ENCODE measurements at regions not wholly inside any gene's neighbourhood (a gene's known extent, or its start where the extent isn't known, plus 50 kb on each side); places are given as distances from the start of the nearest gene placed in this dataset.

GRCh38 chrY:17233435-17234109 is 646.4 kb downstream of the CDY2B start:
- no peak for DNase-seq (ENCODE audit: low spot score)

DNA sequence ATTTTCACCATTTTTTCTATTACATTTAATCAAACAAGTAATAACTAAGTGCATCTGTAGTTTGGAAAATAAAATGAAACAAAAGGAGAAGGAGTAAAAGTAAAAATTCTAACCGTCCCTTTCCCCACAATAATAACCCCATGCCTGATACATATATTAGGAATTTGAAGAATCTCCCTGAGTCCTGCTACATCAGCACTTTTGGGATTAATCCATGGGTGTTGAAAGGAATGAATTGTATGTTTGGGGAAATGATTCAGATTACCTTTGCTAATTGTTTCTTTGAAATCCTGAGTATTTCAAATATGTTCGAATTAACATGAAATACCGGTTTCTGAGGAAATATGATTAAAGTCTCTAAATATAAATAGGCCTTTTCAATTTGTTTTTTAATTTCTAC is 648.0 kb downstream of the CDY2B start:
- no peak for DNase-seq (ENCODE audit: low spot score)

DNA sequence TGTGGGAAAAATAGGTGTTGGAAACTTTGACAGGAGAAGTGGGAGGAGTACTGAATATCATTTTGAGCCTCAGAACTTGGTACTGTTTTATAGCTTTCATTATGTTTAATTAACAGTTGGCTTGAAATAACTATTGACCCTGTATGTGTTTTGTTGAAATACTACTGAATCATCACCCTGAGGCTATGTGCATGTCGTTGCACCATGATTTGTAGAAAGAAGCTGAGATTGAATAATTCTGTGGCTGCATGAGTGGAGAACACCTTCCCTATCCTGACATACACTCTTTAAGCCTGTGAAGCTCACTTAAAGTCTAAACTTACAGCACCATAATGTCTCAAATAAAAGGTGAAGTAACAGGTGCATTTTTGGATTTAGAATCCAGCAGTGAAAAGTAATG is 656.5 kb downstream of the CDY2B start:
- DNase-seq (ENCODE audit: low spot score) = no peak

DNA sequence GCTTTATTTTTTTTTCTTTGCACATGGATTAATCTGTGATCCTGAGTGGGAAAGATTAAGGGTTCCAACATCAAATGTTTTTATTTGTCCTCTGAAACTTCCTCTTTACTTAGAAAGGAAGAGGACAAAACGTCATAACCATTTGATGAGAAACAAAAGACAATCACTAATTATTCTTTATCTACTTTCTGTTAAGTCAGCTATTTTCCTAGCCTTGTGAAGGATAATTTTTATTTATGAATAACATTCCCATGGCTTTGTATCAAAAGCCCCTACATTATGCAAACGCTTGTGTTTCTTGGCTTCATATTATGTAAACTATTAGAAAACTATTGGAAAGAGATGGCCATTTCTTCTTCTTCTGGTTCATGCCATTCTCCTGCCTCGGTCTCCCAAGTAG is 677.6 kb downstream of the CDY2B start:
- DNase-seq (ENCODE audit: low spot score) = no peak

DNA sequence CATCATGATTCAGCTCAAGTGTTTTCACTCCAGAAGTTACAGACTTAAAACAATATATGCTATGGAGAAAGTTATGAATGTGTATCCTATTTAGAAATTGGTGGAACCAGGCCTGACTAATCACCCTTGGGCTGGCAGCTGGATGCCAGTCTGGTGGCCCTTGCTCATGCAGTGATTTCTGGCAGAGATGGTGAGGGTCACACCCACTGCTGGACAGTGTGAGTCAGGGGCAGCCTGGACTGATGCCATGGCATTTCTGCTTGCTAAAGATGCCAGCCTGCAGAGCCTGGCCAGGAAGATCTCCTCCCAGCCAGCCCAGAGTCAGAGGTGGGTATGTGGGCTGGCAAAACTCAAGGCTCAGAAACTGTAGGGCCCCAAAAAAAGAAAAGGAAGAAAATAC is 695.7 kb downstream of the CDY2B start:
- DNase-seq (ENCODE audit: low spot score) = no peak

DNA sequence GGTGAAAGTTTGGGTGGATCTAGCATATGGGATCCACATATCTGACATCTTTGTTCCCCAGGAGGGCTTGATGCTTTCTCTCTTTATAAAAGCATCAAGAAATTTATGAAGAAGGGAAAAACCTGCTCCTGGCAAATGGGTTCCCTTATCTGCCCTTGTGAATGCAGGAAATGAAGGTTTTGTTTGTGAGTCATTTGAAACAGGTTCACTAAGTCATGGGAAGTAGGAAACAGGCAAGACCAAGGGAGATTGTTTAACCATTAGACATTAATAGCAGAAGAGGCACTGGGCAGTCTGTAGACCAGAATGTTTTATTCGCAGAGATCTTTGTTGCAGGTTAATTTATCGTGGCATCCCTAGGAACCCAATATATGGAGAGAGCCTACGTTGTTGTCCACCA is 713.1 kb downstream of the CDY2B start:
- no peak for DNase-seq (ENCODE audit: low spot score)

GRCh38 chrY:17122166-17122565 is 757.9 kb downstream of the CDY2B start:
- no peak for DNase-seq (ENCODE audit: low spot score)

DNA sequence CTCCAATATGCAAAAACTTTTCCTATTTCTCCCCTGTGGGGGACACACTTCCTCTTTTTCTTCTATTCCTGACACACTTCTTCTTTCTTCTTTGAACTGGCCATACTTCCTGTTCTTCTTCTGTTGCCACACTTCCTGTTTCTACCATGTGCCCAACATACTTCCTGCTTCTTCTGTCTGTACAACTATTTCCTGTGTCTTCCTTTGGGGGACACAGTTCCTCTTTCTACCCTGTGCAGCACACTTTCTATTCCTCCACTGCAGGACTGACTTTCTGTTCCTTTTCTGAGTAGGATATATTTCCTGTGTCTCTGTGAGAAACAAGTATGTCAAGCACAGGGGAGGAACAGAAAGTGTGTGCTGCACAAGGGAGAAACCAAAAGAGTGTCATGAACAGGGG is 794.7 kb downstream of the CDY2B start:
- no peak for DNase-seq (ENCODE audit: low spot score)

DNA sequence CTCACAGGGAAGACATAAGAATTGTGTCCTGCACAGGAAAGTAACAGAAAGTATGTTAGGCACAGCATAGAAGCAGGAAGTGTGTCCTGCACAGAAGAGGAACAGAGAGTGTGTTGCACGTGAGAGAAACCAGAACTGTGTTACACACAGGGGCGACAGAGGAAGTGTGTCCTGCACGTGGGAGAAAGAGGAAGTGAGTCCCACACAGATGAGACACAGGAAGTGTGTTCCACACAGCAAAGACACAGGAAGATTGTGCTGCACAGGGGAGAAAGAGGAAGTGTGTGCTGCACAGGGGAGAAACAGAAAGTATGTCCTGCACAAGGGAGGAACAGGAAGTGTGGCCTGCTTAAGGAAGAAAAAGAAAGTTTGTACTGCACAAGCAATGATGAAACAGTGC is 800.1 kb downstream of the CDY2B start:
- no peak for DNase-seq (ENCODE audit: low spot score)

- DNase-seq (ENCODE audit: low spot score) = no peak
These were observed 812.7 kb downstream of the CDY2B start for GRCh38 chrY:17067307-17067706.

GRCh38 chrY:17053041-17053440 is 827.0 kb downstream of the CDY2B start:
- DNase-seq (ENCODE audit: low spot score) = no peak

- no peak for DNase-seq (ENCODE audit: low spot score)
These were observed 829.6 kb downstream of the CDY2B start for GRCh38 chrY:17050374-17050773.

DNA sequence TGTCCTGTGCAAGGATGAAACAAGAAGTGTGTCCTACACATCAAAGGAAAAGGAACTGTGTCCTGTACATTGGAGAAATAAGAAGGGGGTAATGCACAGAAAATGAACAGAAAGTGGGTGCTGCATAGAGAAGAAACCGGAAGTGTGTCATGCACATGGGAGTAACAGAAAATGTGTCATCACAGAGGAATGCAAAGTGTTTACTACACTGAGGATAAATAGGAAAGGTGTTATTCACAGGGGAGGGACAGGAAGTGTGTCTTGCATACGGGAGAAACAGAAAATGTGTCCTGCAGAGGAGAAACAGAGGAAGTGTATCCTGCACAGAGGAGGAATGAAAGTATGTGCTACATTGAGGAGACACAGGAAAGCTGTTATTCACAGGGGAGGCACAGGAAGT is 834.9 kb downstream of the CDY2B start:
- no peak for DNase-seq (ENCODE audit: low spot score)

- no peak for DNase-seq (ENCODE audit: low spot score)
These were observed 835.3 kb downstream of the CDY2B start for GRCh38 chrY:17044723-17045122.

- DNase-seq (ENCODE audit: low spot score) = no peak
These were observed 835.7 kb downstream of the CDY2B start for GRCh38 chrY:17044272-17044671.

GRCh38 chrY:17038439-17038838 is 841.6 kb downstream of the CDY2B start:
- DNase-seq (ENCODE audit: low spot score) = no peak

DNA sequence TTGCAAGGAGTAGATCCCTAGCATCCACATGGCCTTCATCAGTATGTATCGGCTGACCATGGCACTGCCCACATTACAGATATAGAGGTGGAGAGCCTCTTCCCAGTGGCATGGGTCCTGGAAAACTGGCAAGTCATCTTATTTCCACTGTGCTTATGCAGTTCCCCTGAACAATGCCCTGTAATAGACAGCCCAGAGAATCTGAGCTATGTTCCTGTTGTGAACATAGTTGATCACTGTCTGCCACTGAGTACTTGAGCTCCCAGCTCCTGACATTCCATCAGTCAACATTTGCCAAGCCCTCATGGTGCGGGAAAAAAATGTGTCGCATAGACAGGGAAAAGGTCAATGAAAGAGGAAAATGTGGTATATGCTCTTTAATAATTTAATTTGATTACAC is 861.9 kb downstream of the CDY2B start:
- DNase-seq (ENCODE audit: low spot score) = no peak

GRCh38 chrY:16993551-16993950 is 886.5 kb downstream of the CDY2B start:
- no peak for DNase-seq (ENCODE audit: low spot score)

- DNase-seq (ENCODE audit: low spot score) = no peak
These were observed 898.2 kb downstream of the CDY2B start for GRCh38 chrY:16981776-16982175.

- DNase-seq (ENCODE audit: low spot score) = no peak
These were observed 920.9 kb downstream of the CDY2B start for GRCh38 chrY:16959071-16959470.

DNA sequence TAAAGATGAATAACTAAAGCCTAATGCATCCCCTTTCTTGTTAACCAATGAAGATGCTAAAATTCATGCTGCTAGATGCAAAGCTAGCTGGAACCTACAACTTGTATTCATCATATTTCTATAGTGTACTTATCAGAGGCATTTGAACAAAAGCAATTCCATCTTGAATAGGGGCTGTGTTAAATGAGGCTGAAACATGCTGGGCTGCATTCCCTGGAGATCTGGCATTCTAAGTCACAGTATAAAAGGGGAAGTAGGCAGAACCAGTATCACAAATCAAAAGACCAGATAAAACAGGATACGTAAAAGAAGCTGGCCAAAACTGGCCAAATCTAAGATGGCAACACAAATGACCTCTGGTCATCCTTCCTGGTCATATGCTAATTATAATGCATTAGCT is 932.8 kb downstream of the CDY2B start:
- no peak for DNase-seq (ENCODE audit: low spot score)
